ENCODE measurements at regions not wholly inside any gene's neighbourhood (a gene's known extent, or its start where the extent isn't known, plus 50 kb on each side); places are given as distances from the start of the nearest gene placed in this dataset.

- no peak for DNase-seq (ENCODE audit: low spot score)
- TF ChIP-seq CTCF (IDR thresholded peaks at IDR 0.05; ENCODE audit: extremely low read depth, insufficient read depth, missing control alignments) = no peak
- in situ Hi-C loops (cut with MboI; ENCODE audit: low pct_unique_long_range_greater_than_20kb, low sequenced_read_pairs, unreplicated experiment) = no loop called here
These were observed 128.1 kb downstream of the RPL22L1 start for GRCh38 chr3:170741756-170742529.

GRCh38 chr3:170740726-170741591, 129.0 kb downstream of the RPL22L1 start:
- DNase-seq (ENCODE audit: low spot score) = no peak
- no peak for TF ChIP-seq CTCF (IDR thresholded peaks at IDR 0.05; ENCODE audit: extremely low read depth, insufficient read depth, missing control alignments)
- in situ Hi-C loops (cut with MboI; ENCODE audit: low pct_unique_long_range_greater_than_20kb, low sequenced_read_pairs, unreplicated experiment) = no loop called here

GRCh38 chr3:170740285-170740684, 129.7 kb downstream of the RPL22L1 start:
- TF ChIP-seq CTCF (IDR thresholded peaks at IDR 0.05; ENCODE audit: extremely low read depth, insufficient read depth, missing control alignments) = no peak
- in situ Hi-C loops (cut with MboI; ENCODE audit: low pct_unique_long_range_greater_than_20kb, low sequenced_read_pairs, unreplicated experiment) = no loop called here
- no peak for DNase-seq (ENCODE audit: low spot score)

GRCh38 chr3:170739410-170739809, 130.6 kb downstream of the RPL22L1 start:
- in situ Hi-C loops (cut with MboI; ENCODE audit: low pct_unique_long_range_greater_than_20kb, low sequenced_read_pairs, unreplicated experiment) = no loop called here
- DNase-seq (ENCODE audit: low spot score) = no peak
- no peak for TF ChIP-seq CTCF (IDR thresholded peaks at IDR 0.05; ENCODE audit: extremely low read depth, insufficient read depth, missing control alignments)

GRCh38 chr3:170738766-170739165, 131.2 kb downstream of the RPL22L1 start:
- in situ Hi-C loops (cut with MboI; ENCODE audit: low pct_unique_long_range_greater_than_20kb, low sequenced_read_pairs, unreplicated experiment) = no loop called here

More at GRCh38 chr3:170738766-170739165, 131.2 kb downstream of the RPL22L1 start:
- no peak for TF ChIP-seq CTCF (IDR thresholded peaks at IDR 0.05; ENCODE audit: extremely low read depth, insufficient read depth, missing control alignments)
- no peak for DNase-seq (ENCODE audit: low spot score)
